ENCODE measurements at regions not wholly inside any gene's neighbourhood (a gene's known extent, or its start where the extent isn't known, plus 50 kb on each side); places are given as distances from the start of the nearest gene placed in this dataset.

- no peak for TF ChIP-seq POLR2A (IDR thresholded peaks at IDR 0.05)
- no peak for TF ChIP-seq CTCF (IDR thresholded peaks at IDR 0.05)
Measured at GRCh38 chr1:228945885-228946284, 210.6 kb downstream of the RHOU start.

Measured in upper lobe of left lung (tissue), 4 donors.